Right lobe of liver (tissue), 4 donors: ENCODE measurements at regions not wholly inside any gene's neighbourhood (a gene's known extent, or its start where the extent isn't known, plus 50 kb on each side); places are given as distances from the start of the nearest gene placed in this dataset.

Source experiments
- CTCF ChIP-seq, 4 donors: fragments of 200-600 bp in 3 of 4; fragments of 450-650 bp in 1 of 4; IDR thresholded peaks; one replicate each; pipeline versions ENCODE4 v1.5.1 to v1.8.0; 2016 to 2022; ENCODE audit warnings: antibody characterized with exemption in 4 of 4, mild to moderate bottlenecking in 2 of 4
- POLR2A ChIP-seq: fragments of 450-650 bp; IDR thresholded peaks from one replicate; pipeline ENCODE4 v1.6.1; 2017; ENCODE audit warnings: antibody characterized with exemption, mild to moderate bottlenecking
- donor health status: DM: no; HTN: no; CAD: no.
- donor health status: DM: no; HTN: no; CAD: no.
- donor health status: DM: no; HTN: yes; CAD: no.

GRCh38 chr3:102573483-102574028 is 138.7 kb downstream of the ZPLD1 start:
- no peak for TF ChIP-seq CTCF (IDR thresholded peaks at IDR 0.05)
- no peak for TF ChIP-seq POLR2A
